Hepatocyte (in vitro differentiated cells): ENCODE measurements at regions not wholly inside any gene's neighbourhood (a gene's known extent, or its start where the extent isn't known, plus 50 kb on each side); places are given as distances from the start of the nearest gene placed in this dataset.
A peak's percentile ranks its signal among the peaks of the same experiment; 100 is the strongest.

Experiments used
- DNase-seq: peaks from one replicate; pipeline ENCODE4 v3.0.0-alpha.2; 2016; ENCODE audit warnings: low spot score
- H2AFZ ChIP-seq: fragments of 200-600 bp; sonication (generic); 2 replicates; pipeline ENCODE4 v1.6.0; 2016; ENCODE audit warnings: antibody characterized with exemption, mild to moderate bottlenecking
- H3K27ac ChIP-seq: fragments of 200-600 bp; sonication (generic); 2 replicates; pipeline ENCODE4 v1.5.1; 2016; ENCODE audit warnings: mild to moderate bottlenecking
- H3K27me3 ChIP-seq: fragments of 200-600 bp; sonication (generic); 2 replicates; pipeline ENCODE4 v1.6.1; 2016
- H3K36me3 ChIP-seq: fragments of 200-600 bp; sonication (generic); replicated peaks from 2 replicates; pipeline ENCODE4 v1.5.1; 2016; ENCODE audit warnings: low read depth; ENCODE audit not compliant: insufficient read depth
- H3K4me1 ChIP-seq: fragments of 200-600 bp; sonication (generic); 2 replicates; pipeline ENCODE4 v1.5.1; 2016; ENCODE audit warnings: mild to moderate bottlenecking, moderate library complexity; ENCODE audit not compliant: insufficient read depth
- H3K4me2 ChIP-seq: fragments of 200-600 bp; sonication (generic); 2 replicates; pipeline ENCODE4 v1.6.0; 2016
- H3K4me3 ChIP-seq: fragments of 200-600 bp; sonication (generic); 2 replicates; pipeline ENCODE4 v1.5.1; 2016; ENCODE audit warnings: mild to moderate bottlenecking
- H3K79me2 ChIP-seq: fragments of 200-600 bp; sonication (generic); 2 replicates; pipeline ENCODE4 v1.6.0; 2017; ENCODE audit warnings: mild to moderate bottlenecking
- H3K9me2 ChIP-seq: fragments of 200-600 bp; sonication (generic); replicated peaks from 2 replicates; pipeline ENCODE4 v1.6.0; 2017; ENCODE audit warnings: mild to moderate bottlenecking; ENCODE audit not compliant: insufficient read depth
- H3K9me3 ChIP-seq: fragments of 200-600 bp; sonication (generic); 2 replicates; pipeline ENCODE4 v1.5.1; 2016; ENCODE audit warnings: low read depth, mild to moderate bottlenecking
- H4K20me1 ChIP-seq: fragments of 200-600 bp; sonication (generic); 2 replicates; pipeline ENCODE4 v1.6.0; 2016; ENCODE audit warnings: mild to moderate bottlenecking; ENCODE audit not compliant: insufficient read depth, poor library complexity, severe bottlenecking
- EZH2 ChIP-seq: fragments of 200-600 bp; sonication (generic); IDR thresholded peaks from 2 replicates; pipeline ENCODE4 v1.6.1; 2016; ENCODE audit warnings: antibody characterized with exemption, mild to moderate bottlenecking, borderline replicate concordance
- EZH2phosphoT487 ChIP-seq: fragments of 200-600 bp; sonication (generic); IDR thresholded peaks from one replicate; pipeline ENCODE4 v1.6.1; 2018; ENCODE audit warnings: antibody characterized with exemption, mild to moderate bottlenecking, low read depth, moderate library complexity; ENCODE audit not compliant: unreplicated experiment, severe bottlenecking
- WGBS: methylation state at CpG from one replicate; pipeline ENCODE4 v1.1.6; 2016; ENCODE audit warnings: low lambda C conversion rate; ENCODE audit errors: missing lambda C conversion rate; 5-methylcytosine and 5-hydroxymethylcytosine counted together
- TF ChIP-seq, protein P1 (sequence below): fragments of 200-600 bp; sonication (generic); IDR thresholded peaks from 2 replicates; pipeline ENCODE4 v1.5.1; 2016; ENCODE audit warnings: antibody characterized with exemption, mild to moderate bottlenecking; ENCODE audit not compliant: poor library complexity

DNA sequence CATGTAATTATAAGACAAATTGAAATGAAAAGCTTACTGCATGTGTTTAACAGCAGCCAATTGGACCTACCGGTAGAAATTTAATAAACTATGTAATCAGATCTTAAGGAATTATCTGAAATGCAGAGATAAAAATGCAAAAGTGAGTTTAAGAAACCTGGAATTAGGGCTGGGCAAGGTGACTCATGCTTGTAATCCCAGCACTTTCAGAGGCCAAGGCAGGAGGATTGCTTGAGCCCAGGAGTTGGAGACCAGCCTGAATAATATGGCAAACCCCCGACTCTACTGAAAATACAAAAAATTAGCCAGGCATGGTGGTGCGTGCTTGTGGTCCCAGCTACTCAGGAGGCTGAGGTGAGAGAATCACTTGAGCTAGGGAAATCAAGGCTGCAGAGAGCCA, 74.1 kb downstream of the HFE start:
- no peak overlapping the region for H3K4me3 ChIP-seq
- H3K4me1 ChIP-seq: no peaks in the 10 kb centered on the region
- H4K20me1 ChIP-seq: peaks cover 27% of the 10 kb centered on the region
- TF ChIP-seq, protein P1, sequence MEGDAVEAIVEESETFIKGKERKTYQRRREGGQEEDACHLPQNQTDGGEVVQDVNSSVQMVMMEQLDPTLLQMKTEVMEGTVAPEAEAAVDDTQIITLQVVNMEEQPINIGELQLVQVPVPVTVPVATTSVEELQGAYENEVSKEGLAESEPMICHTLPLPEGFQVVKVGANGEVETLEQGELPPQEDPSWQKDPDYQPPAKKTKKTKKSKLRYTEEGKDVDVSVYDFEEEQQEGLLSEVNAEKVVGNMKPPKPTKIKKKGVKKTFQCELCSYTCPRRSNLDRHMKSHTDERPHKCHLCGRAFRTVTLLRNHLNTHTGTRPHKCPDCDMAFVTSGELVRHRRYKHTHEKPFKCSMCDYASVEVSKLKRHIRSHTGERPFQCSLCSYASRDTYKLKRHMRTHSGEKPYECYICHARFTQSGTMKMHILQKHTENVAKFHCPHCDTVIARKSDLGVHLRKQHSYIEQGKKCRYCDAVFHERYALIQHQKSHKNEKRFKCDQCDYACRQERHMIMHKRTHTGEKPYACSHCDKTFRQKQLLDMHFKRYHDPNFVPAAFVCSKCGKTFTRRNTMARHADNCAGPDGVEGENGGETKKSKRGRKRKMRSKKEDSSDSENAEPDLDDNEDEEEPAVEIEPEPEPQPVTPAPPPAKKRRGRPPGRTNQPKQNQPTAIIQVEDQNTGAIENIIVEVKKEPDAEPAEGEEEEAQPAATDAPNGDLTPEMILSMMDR: no peak
- no peak for TF ChIP-seq EZH2phosphoT487
- H3K4me2 ChIP-seq: peak overlapping the region; percentile 27
- peaks cover 54% of the 10 kb centered on the region for H3K79me2 ChIP-seq
- no peak for DNase-seq
- H3K9me3 ChIP-seq: no peaks in the 10 kb centered on the region
- no peak overlapping the region for H3K27ac ChIP-seq
- H3K9me2 ChIP-seq: no peaks in the 10 kb centered on the region
- no peak overlapping the region for H2AFZ ChIP-seq
- H3K27me3 ChIP-seq: no peaks in the 10 kb centered on the region
- no peaks in the 10 kb centered on the region for H3K36me3 ChIP-seq
- WGBS: 80% methylated on average over 3 of the region's 3 CpGs

DNA sequence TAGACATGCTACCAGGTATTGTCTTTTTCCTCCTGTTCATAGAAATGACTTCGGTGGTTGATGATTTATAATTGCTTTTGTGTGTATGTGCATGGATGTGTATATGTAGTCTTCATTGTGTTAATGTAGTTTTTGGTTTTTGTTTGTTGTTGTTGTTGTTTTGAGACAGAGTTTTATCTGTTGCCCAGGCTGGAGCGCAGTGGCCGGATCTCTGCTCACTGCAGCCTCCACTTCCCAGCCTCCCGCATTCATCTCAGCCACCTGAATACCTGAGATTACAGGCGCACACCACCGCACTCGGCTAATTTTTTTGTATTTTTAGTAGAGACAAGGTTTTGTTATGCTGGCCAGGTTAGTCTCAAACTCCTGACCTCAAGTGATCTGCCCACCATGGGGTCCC, 75.2 kb downstream of the HFE start:
- no peaks in the 10 kb centered on the region for H3K9me2 ChIP-seq
- WGBS: 97% methylated on average over 7 of the region's 7 CpGs
- no peaks in the 10 kb centered on the region for H3K27me3 ChIP-seq
- peaks cover 27% of the 10 kb centered on the region for H4K20me1 ChIP-seq
- no peak for DNase-seq
- TF ChIP-seq EZH2 (no peak), EZH2phosphoT487 (no peak)
- TF ChIP-seq, protein P1: no peak
- no peak overlapping the region for H2AFZ ChIP-seq
- no peak overlapping the region for H3K27ac ChIP-seq
- no peaks in the 10 kb centered on the region for H3K9me3 ChIP-seq
- H3K4me1 ChIP-seq: no peaks in the 10 kb centered on the region
- no peak overlapping the region for H3K4me3 ChIP-seq
- H3K36me3 ChIP-seq: no peaks in the 10 kb centered on the region
- H3K4me2 ChIP-seq: no peak overlapping the region
- H3K79me2 ChIP-seq: peaks cover 50% of the 10 kb centered on the region

DNA sequence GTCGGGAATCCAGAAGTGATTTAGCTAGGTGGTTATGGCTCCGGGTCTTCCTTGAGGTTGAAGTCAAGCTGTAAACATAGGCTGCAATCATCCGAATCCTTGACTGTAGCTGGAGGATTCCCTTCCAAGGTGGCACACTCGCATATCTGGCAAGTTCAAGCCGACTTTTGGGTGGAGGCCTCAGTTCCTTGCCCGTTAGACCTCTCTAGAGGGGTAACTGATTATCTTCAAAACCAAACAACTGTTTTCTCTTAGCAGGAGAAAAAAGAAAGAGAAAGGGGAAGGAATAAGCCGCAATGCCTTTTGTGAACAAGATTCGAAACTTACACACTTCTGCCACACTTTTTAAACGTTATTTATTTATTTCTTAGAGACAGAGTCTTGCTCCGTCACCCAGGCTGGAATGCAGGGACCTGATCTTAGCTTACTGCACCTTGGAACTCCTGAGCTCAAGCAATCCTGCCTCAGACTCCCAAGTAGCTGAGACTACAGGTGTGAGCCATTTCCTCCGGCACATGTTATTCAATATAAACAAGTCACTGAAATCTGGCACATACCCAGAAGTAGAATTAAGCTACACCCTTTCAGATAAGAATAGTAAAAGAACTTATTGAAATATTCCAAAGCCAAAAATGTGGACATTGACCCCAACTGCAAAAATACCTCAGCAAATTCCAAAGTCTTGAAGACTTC, 76.3 kb downstream of the HFE start:
- Histone ChIP-seq H2AFZ (no peak overlapping the region), H3K4me2 (no peak overlapping the region), H3K27ac (no peak overlapping the region), H3K4me1 (no peaks in the 10 kb centered on the region), H3K9me2 (no peaks in the 10 kb centered on the region), H3K27me3 (no peaks in the 10 kb centered on the region), H3K79me2 (peaks cover 54% of the 10 kb centered on the region), H4K20me1 (peaks cover 23% of the 10 kb centered on the region), H3K9me3 (no peaks in the 10 kb centered on the region), H3K4me3 (no peak overlapping the region), H3K36me3 (no peaks in the 10 kb centered on the region)
- TF ChIP-seq EZH2phosphoT487 (no peak), EZH2 (no peak)
- TF ChIP-seq, protein P1: no peak
- 90% methylated on average over 11 of the region's 11 CpGs for WGBS
- no peak for DNase-seq

- H3K9me3 ChIP-seq: no peaks in the 10 kb centered on the region
- TF ChIP-seq EZH2 (no peak), EZH2phosphoT487 (no peak)
- TF ChIP-seq, protein P1: no peak
- H3K27me3 ChIP-seq: no peaks in the 10 kb centered on the region
- WGBS: 85% methylated on average over 1 of the region's 1 CpG
- H3K4me3 ChIP-seq: no peak overlapping the region
- H2AFZ ChIP-seq: no peak overlapping the region
- peaks cover 57% of the 10 kb centered on the region for H3K79me2 ChIP-seq
- H3K9me2 ChIP-seq: no peaks in the 10 kb centered on the region
- H3K4me1 ChIP-seq: no peaks in the 10 kb centered on the region
- no peaks in the 10 kb centered on the region for H3K36me3 ChIP-seq
- peaks cover 23% of the 10 kb centered on the region for H4K20me1 ChIP-seq
- no peak overlapping the region for H3K27ac ChIP-seq
- H3K4me2 ChIP-seq: no peak overlapping the region
- no peak for DNase-seq
These were observed 76.9 kb downstream of the HFE start for GRCh38 chr6:26164120-26164505.
